ENCODE measurements at regions not wholly inside any gene's neighbourhood (a gene's known extent, or its start where the extent isn't known, plus 50 kb on each side); places are given as distances from the start of the nearest gene placed in this dataset.

DNA sequence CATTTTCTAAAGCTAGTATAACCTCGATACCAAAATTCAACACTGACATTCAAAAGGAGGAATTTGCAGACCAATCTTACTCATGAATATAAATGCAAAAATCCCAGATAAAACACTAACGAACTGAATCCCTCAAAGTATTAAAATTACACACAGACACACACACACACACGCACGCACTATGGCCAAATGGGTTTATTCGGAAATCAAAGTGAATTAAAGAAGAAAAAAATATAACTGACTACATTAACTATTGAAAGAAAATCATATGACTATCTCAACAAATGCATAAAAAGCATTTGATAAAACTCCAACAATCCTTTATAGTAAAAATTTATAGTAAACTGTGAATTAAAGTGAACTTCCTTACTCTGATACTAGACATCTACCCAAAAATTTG, 97.9 kb upstream of the HNRNPA3 start (continued):
- no peak for TF ChIP-seq REST (IDR thresholded peaks at IDR 0.05; ENCODE audit: borderline replicate concordance in 1 of 2, low read depth in 1 of 2, low read length in 2 of 2)
- TF ChIP-seq, protein P1, sequence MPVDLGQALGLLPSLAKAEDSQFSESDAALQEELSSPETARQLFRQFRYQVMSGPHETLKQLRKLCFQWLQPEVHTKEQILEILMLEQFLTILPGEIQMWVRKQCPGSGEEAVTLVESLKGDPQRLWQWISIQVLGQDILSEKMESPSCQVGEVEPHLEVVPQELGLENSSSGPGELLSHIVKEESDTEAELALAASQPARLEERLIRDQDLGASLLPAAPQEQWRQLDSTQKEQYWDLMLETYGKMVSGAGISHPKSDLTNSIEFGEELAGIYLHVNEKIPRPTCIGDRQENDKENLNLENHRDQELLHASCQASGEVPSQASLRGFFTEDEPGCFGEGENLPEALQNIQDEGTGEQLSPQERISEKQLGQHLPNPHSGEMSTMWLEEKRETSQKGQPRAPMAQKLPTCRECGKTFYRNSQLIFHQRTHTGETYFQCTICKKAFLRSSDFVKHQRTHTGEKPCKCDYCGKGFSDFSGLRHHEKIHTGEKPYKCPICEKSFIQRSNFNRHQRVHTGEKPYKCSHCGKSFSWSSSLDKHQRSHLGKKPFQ (CRISPR knock-in tag; IDR thresholded peaks at IDR 0.05; ENCODE audit: insufficient replicate concordance) = no peak
- TF ChIP-seq ATF3 (CRISPR knock-in tag; IDR thresholded peaks at IDR 0.05) = no peak

- Histone ChIP-seq H2AFZ (ENCODE audit: low read length) (no peak overlapping the region), H3K36me3 (replicated peaks in 1 of 2; ENCODE audit: control insufficient read depth in 1 of 2, insufficient read depth in 2 of 2, low read length in 2 of 2) (no peaks in the 10 kb centered on the region), H3K79me2 (ENCODE audit: insufficient read depth, low read length) (no peaks in the 10 kb centered on the region), H3K9me3 (ENCODE audit: low read length) (no peaks in the 10 kb centered on the region), H3K4me3 (replicated peaks in 1 of 3; ENCODE audit: insufficient read depth in 1 of 3, low read depth in 2 of 3, low read length in 3 of 3) (no peak overlapping the region), H4K20me1 (ENCODE audit: insufficient read depth, low read length) (no peaks in the 10 kb centered on the region), H3K4me2 (ENCODE audit: low read depth, low read length) (no peak overlapping the region), H3K4me1 (ENCODE audit: insufficient read depth, low read length) (no peaks in the 10 kb centered on the region), H3K9ac (ENCODE audit: insufficient read depth, low read depth, low read length) (no peak overlapping the region), H3K27me3 (ENCODE audit: control insufficient read depth in 1 of 2, insufficient read depth in 2 of 2, low read length in 2 of 2) (peaks cover 0 to 3% of the 10 kb centered on the region in 2 experiments; a peak in 1 of 5 replicates), H3K27ac (ENCODE audit: extremely low read length, insufficient read depth, low read length) (no peak overlapping the region)
- WGBS (ENCODE audit: low lambda C conversion rate) = 7% methylated on average over 3 of the region's 3 CpGs
- POLR2A ChIA-PET = no interaction called here
- ATAC-seq = no peak
- CTCF ChIA-PET (ENCODE audit: low intra/inter-chr PET ratio, low total read pairs) = no interaction called here
- no peak for DNase-seq (ENCODE audit: low spot score)
- intact Hi-C loops (cut with micrococcal nuclease; ENCODE audit: unreplicated experiment) (no loop called here), in situ Hi-C loops (cut with HindIII; ENCODE audit: extremely low pct_ligation_motif_present, low pct_unique_long_range_greater_than_20kb) (no loop called here)
- TF ChIP-seq ZNF746 (CRISPR knock-in tag; IDR thresholded peaks at IDR 0.05) (no peak), ZNF780A (CRISPR knock-in tag; IDR thresholded peaks at IDR 0.05) (no peak), NFE2L1 (CRISPR knock-in tag; IDR thresholded peaks at IDR 0.05; ENCODE audit: borderline replicate concordance) (no peak), SPEN (CRISPR knock-in tag; IDR thresholded peaks at IDR 0.05; ENCODE audit: low read depth) (no peak), ZNF484 (CRISPR knock-in tag; IDR thresholded peaks at IDR 0.05; ENCODE audit: borderline replicate concordance, low read depth) (no peak), RFXANK (CRISPR knock-in tag; IDR thresholded peaks at IDR 0.05) (no peak), MIER2 (CRISPR knock-in tag; IDR thresholded peaks at IDR 0.05) (no peak), ZMAT5 (CRISPR knock-in tag; IDR thresholded peaks at IDR 0.05; ENCODE audit: borderline replicate concordance, low read depth) (no peak)
- BruUV-seq (replicated peaks) = no TSS peak
- FAIRE-seq = no peak
Observed at GRCh38 chr2:177117755-177118154, 94.8 kb upstream of the HNRNPA3 start.

Measured in HepG2 (cell line).